Neutrophil (primary cell): ENCODE measurements at regions not wholly inside any gene's neighbourhood (a gene's known extent, or its start where the extent isn't known, plus 50 kb on each side); places are given as distances from the start of the nearest gene placed in this dataset.
"Not testable (repeated sequence)": the region's sequence is repeated elsewhere in the genome, so short reads cannot be mapped to it uniquely, and the experiment has no call there.

Source experiments
- H3K27ac ChIP-seq: fragments of 200-600 bp; sonication (generic); 2 replicates; pipeline ENCODE4 v1.5.1; 2016; ENCODE audit warnings: mild to moderate bottlenecking, moderate library complexity
- H3K27me3 ChIP-seq: fragments of 200-600 bp; sonication (generic); 2 replicates; pipeline ENCODE4 v1.6.0; 2016; ENCODE audit warnings: mild to moderate bottlenecking
- H3K36me3 ChIP-seq: fragments of 200-600 bp; sonication (generic); 2 replicates; pipeline ENCODE4 v1.5.1; 2017
- H3K4me1 ChIP-seq, 2 experiments: fragments of 200-600 bp in 1 of 2; sonication (generic) in 1 of 2; 1 replicate in 1 of 2; 2 replicates in 1 of 2; pipeline versions ENCODE4 v1.5.1 to v1.6.1; 2013 to 2016; ENCODE audit warnings: low read depth in 1 of 2, low read length in 1 of 2, mild to moderate bottlenecking in 1 of 2, moderate library complexity in 1 of 2; ENCODE audit not compliant: control insufficient read depth in 1 of 2, insufficient read depth in 1 of 2
- H3K4me3 ChIP-seq, 2 experiments: fragments of 200-600 bp in 1 of 2; sonication (generic) in 1 of 2; 1 replicate in 1 of 2; 2 replicates in 1 of 2; pipeline ENCODE4 v1.5.1; 2013 to 2016; ENCODE audit warnings: low read depth in 1 of 2, low read length in 1 of 2, mild to moderate bottlenecking in 1 of 2, moderate library complexity in 1 of 2
- H3K9me3 ChIP-seq: fragments of 200-600 bp; sonication (generic); 2 replicates; pipeline ENCODE4 v1.5.1; 2016
- CTCF ChIP-seq: fragments of 200-600 bp; sonication (generic); IDR thresholded peaks from 2 replicates; pipeline ENCODE4 v1.5.1; 2016; ENCODE audit warnings: antibody characterized with exemption

- H3K4me3 ChIP-seq, result no peak overlapping the region
- no peaks in the 10 kb centered on the region for H3K27me3 ChIP-seq
- no peak overlapping the region for H3K27ac ChIP-seq
- no peaks in the 10 kb centered on the region for H3K36me3 ChIP-seq
- no peaks in the 10 kb centered on the region for H3K9me3 ChIP-seq
- H3K4me1 ChIP-seq, result peaks cover 34 to 37% of the 10 kb centered on the region in 2 experiments
- no peak for TF ChIP-seq CTCF
These were observed 109.6 kb downstream of the SYF2 start for GRCh38 chr1:25122747-25123146.

- no peak for TF ChIP-seq CTCF
- no peaks in the 10 kb centered on the region for H3K36me3 ChIP-seq
- H3K4me1 ChIP-seq, result peaks cover 37 to 44% of the 10 kb centered on the region in 2 experiments
- H3K27ac ChIP-seq, result peak overlapping the region; percentile 65
- no peaks in the 10 kb centered on the region for H3K9me3 ChIP-seq
- H3K27me3 ChIP-seq, result no peaks in the 10 kb centered on the region
- H3K4me3 ChIP-seq, result peak overlapping the region in 1 of 2 experiments; percentile 2
These were observed 112.0 kb downstream of the SYF2 start for GRCh38 chr1:25120281-25120680.

GRCh38 chr1:25118546-25118945 lies 113.8 kb downstream of the SYF2 start:
- H3K27ac ChIP-seq, result peak overlapping the region; percentile 37
- H3K4me3 ChIP-seq, result no peak overlapping the region
- TF ChIP-seq CTCF, result no peak
- H3K4me1 ChIP-seq, result peaks cover 55 to 62% of the 10 kb centered on the region in 2 experiments
- H3K36me3 ChIP-seq, result no peaks in the 10 kb centered on the region
- no peaks in the 10 kb centered on the region for H3K9me3 ChIP-seq
- no peaks in the 10 kb centered on the region for H3K27me3 ChIP-seq

GRCh38 chr1:25117233-25117823 lies 115.0 kb downstream of the SYF2 start:
- H3K27ac ChIP-seq, result no peak overlapping the region
- peak; percentile 40 for TF ChIP-seq CTCF
- H3K27me3 ChIP-seq, result no peaks in the 10 kb centered on the region
- peaks cover 67 to 74% of the 10 kb centered on the region in 2 experiments for H3K4me1 ChIP-seq
- no peaks in the 10 kb centered on the region for H3K9me3 ChIP-seq
- H3K36me3 ChIP-seq, result no peaks in the 10 kb centered on the region
- no peak overlapping the region for H3K4me3 ChIP-seq

- H3K27ac ChIP-seq, result no peak overlapping the region
- H3K27me3 ChIP-seq, result no peaks in the 10 kb centered on the region
- peaks cover 72 to 79% of the 10 kb centered on the region in 2 experiments for H3K4me1 ChIP-seq
- no peaks in the 10 kb centered on the region for H3K9me3 ChIP-seq
- no peaks in the 10 kb centered on the region for H3K36me3 ChIP-seq
- H3K4me3 ChIP-seq, result no peak overlapping the region
- TF ChIP-seq CTCF, result no peak
These were observed 115.5 kb downstream of the SYF2 start for GRCh38 chr1:25116832-25117231.

- H3K4me1 ChIP-seq, result peaks cover 74 to 79% of the 10 kb centered on the region in 2 experiments
- H3K27me3 ChIP-seq, H3K36me3 ChIP-seq, H3K9me3 ChIP-seq, H3K4me3 ChIP-seq, H3K27ac ChIP-seq: not testable (repeated sequence)
These were observed 116.2 kb downstream of the SYF2 start for GRCh38 chr1:25116117-25116516.
